ENCODE measurements at regions not wholly inside any gene's neighbourhood (a gene's known extent, or its start where the extent isn't known, plus 50 kb on each side); places are given as distances from the start of the nearest gene placed in this dataset.
"Not testable (repeated sequence)": the region's sequence is repeated elsewhere in the genome, so short reads cannot be mapped to it uniquely, and the experiment has no call there.

GRCh38 chr6:27106382-27106781, 141.1 kb upstream of the PRSS16 start:
- DNase-seq (ENCODE audit: low spot score), result no peak

GRCh38 chr6:27111743-27112142, 135.8 kb upstream of the PRSS16 start:
- no peak for DNase-seq (ENCODE audit: low spot score)

GRCh38 chr6:27112974-27113373, 134.5 kb upstream of the PRSS16 start:
- DNase-seq (ENCODE audit: low spot score), result no peak

GRCh38 chr6:27119329-27119728, 128.2 kb upstream of the PRSS16 start:
- DNase-seq (ENCODE audit: low spot score), result no peak

- no peak for DNase-seq (ENCODE audit: low spot score)
Observed at GRCh38 chr6:27119761-27120160, 127.7 kb upstream of the PRSS16 start.

- DNase-seq (ENCODE audit: low spot score), result no peak
Observed at GRCh38 chr6:27121640-27122039, 125.9 kb upstream of the PRSS16 start.

- DNase-seq (ENCODE audit: low spot score), result no peak
Observed at GRCh38 chr6:27124252-27124657, 123.2 kb upstream of the PRSS16 start.

GRCh38 chr6:27126046-27126814, 121.3 kb upstream of the PRSS16 start:
- no peak for DNase-seq (ENCODE audit: low spot score)

- peak; percentile 75 for DNase-seq (ENCODE audit: low spot score)
Observed at GRCh38 chr6:27126815-27127537, 120.5 kb upstream of the PRSS16 start.

GRCh38 chr6:27127874-27128273, 119.6 kb upstream of the PRSS16 start:
- not testable (repeated sequence) for DNase-seq (ENCODE audit: low spot score)

- no peak for DNase-seq (ENCODE audit: low spot score)
Observed at GRCh38 chr6:27128311-27129094, 119.0 kb upstream of the PRSS16 start.

- no peak for DNase-seq (ENCODE audit: low spot score)
Observed at GRCh38 chr6:27129095-27129815, 118.2 kb upstream of the PRSS16 start.

GRCh38 chr6:27129917-27130316, 117.6 kb upstream of the PRSS16 start:
- no peak for DNase-seq (ENCODE audit: low spot score)

GRCh38 chr6:27130668-27131428, 116.7 kb upstream of the PRSS16 start:
- DNase-seq (ENCODE audit: low spot score), result no peak

- DNase-seq (ENCODE audit: low spot score), result not testable (repeated sequence)
Observed at GRCh38 chr6:27132282-27132531, 115.3 kb upstream of the PRSS16 start.

- DNase-seq (ENCODE audit: low spot score), result peak; percentile 99
Observed at GRCh38 chr6:27132532-27133280, 114.8 kb upstream of the PRSS16 start.

- DNase-seq (ENCODE audit: low spot score), result peak; percentile 42
Observed at GRCh38 chr6:27133281-27134227, 113.9 kb upstream of the PRSS16 start.

- DNase-seq (ENCODE audit: low spot score), result no peak
Observed at GRCh38 chr6:27135087-27135657, 112.3 kb upstream of the PRSS16 start.

GRCh38 chr6:27136077-27136644, 111.3 kb upstream of the PRSS16 start:
- DNase-seq (ENCODE audit: low spot score), result no peak

Measured in germinal center (tissue), 1 donor.